ENCODE measurements at regions not wholly inside any gene's neighbourhood (a gene's known extent, or its start where the extent isn't known, plus 50 kb on each side); places are given as distances from the start of the nearest gene placed in this dataset.
"Not testable (repeated sequence)": the region's sequence is repeated elsewhere in the genome, so short reads cannot be mapped to it uniquely, and the experiment has no call there.

GRCh38 chrX:3960952-3961351, 247.5 kb upstream of the PRKX start:
- no peak for DNase-seq
- Histone ChIP-seq H3K4me1 (peaks cover 0 to 5% (median 0%) of the 10 kb centered on the region in 4 donors), H3K4me3 (no peak overlapping the region), H3K36me3 (no peaks in the 10 kb centered on the region), H3K27me3 (no peaks in the 10 kb centered on the region), H3K9me3 (no peaks in the 10 kb centered on the region), H3K27ac (no peak overlapping the region)
- intact Hi-C loops (cut with DNase I; ENCODE audit: low total_unique reads): no loop called here
- no peak for TF ChIP-seq CTCF (IDR thresholded peaks at IDR 0.05)

GRCh38 chrX:3951859-3952258, 238.4 kb upstream of the PRKX start:
- TF ChIP-seq CTCF (IDR thresholded peaks at IDR 0.05): no peak
- no peaks in the 10 kb centered on the region for H3K27me3 ChIP-seq
- intact Hi-C loops (cut with DNase I; ENCODE audit: low total_unique reads): no loop called here

GRCh38 chrX:3950373-3950772, 236.9 kb upstream of the PRKX start:
- H3K27me3 ChIP-seq: no peaks in the 10 kb centered on the region
- no peak overlapping the region for H3K4me3 ChIP-seq
- no peak overlapping the region for H3K27ac ChIP-seq
- intact Hi-C loops (cut with DNase I; ENCODE audit: low total_unique reads): no loop called here
- no peaks in the 10 kb centered on the region for H3K36me3 ChIP-seq
- peaks cover 0 to 7% (median 5%) of the 10 kb centered on the region in 3 donors for H3K9me3 ChIP-seq
- no peaks in the 10 kb centered on the region for H3K4me1 ChIP-seq
- no peak for TF ChIP-seq CTCF (IDR thresholded peaks at IDR 0.05)
- DNase-seq: no peak

More at GRCh38 chrX:3951859-3952258, 238.4 kb upstream of the PRKX start:
- Histone ChIP-seq H3K4me1 (no peaks in the 10 kb centered on the region), H3K27ac (no peak overlapping the region), H3K4me3 (no peak overlapping the region), H3K36me3 (no peaks in the 10 kb centered on the region), H3K9me3 (peaks cover 0 to 7% (median 5%) of the 10 kb centered on the region in 3 donors)
- no peak for DNase-seq

GRCh38 chrX:3943965-3944364, 230.5 kb upstream of the PRKX start:
- Histone ChIP-seq H3K4me3 (no peak overlapping the region), H3K27me3 (no peaks in the 10 kb centered on the region), H3K27ac (no peak overlapping the region), H3K9me3 (no peaks in the 10 kb centered on the region), H3K4me1 (no peaks in the 10 kb centered on the region), H3K36me3 (no peaks in the 10 kb centered on the region)
- no peak for TF ChIP-seq CTCF (IDR thresholded peaks at IDR 0.05)
- intact Hi-C loops (cut with DNase I; ENCODE audit: low total_unique reads): no loop called here
- DNase-seq: no peak

- no peak for TF ChIP-seq CTCF (IDR thresholded peaks at IDR 0.05)
- H3K4me1 ChIP-seq: no peaks in the 10 kb centered on the region
- H3K9me3 ChIP-seq: no peaks in the 10 kb centered on the region
- no peak overlapping the region for H3K27ac ChIP-seq
- DNase-seq: no peak
- intact Hi-C loops (cut with DNase I; ENCODE audit: low total_unique reads): no loop called here
- no peak overlapping the region for H3K4me3 ChIP-seq
- H3K27me3 ChIP-seq: no peaks in the 10 kb centered on the region
- H3K36me3 ChIP-seq: no peaks in the 10 kb centered on the region
Measured at GRCh38 chrX:3940000-3940610, 226.7 kb upstream of the PRKX start.

GRCh38 chrX:3938587-3938986, 225.1 kb upstream of the PRKX start:
- Histone ChIP-seq H3K4me1 (no peaks in the 10 kb centered on the region), H3K9me3 (no peaks in the 10 kb centered on the region), H3K27me3 (no peaks in the 10 kb centered on the region), H3K36me3 (no peaks in the 10 kb centered on the region), H3K4me3 (no peak overlapping the region), H3K27ac (no peak overlapping the region)
- TF ChIP-seq CTCF (IDR thresholded peaks at IDR 0.05): no peak
- no peak for DNase-seq
- intact Hi-C loops (cut with DNase I; ENCODE audit: low total_unique reads): no loop called here

- H3K4me3 ChIP-seq; intact Hi-C loops (cut with DNase I; ENCODE audit: low total_unique reads): not testable (repeated sequence)
Measured at GRCh38 chrX:3935196-3935595, 221.7 kb upstream of the PRKX start.

GRCh38 chrX:3920424-3921017, 207.1 kb upstream of the PRKX start:
- H3K36me3 ChIP-seq; DNase-seq; H3K4me3 ChIP-seq; intact Hi-C loops (cut with DNase I; ENCODE audit: low total_unique reads); H3K27ac ChIP-seq; H3K4me1 ChIP-seq; H3K27me3 ChIP-seq; H3K9me3 ChIP-seq: not testable (repeated sequence)

More at GRCh38 chrX:3935196-3935595, 221.7 kb upstream of the PRKX start:
- not testable (repeated sequence) for H3K9me3 ChIP-seq, H3K36me3 ChIP-seq, DNase-seq, H3K27ac ChIP-seq, H3K4me1 ChIP-seq, H3K27me3 ChIP-seq

All from tibial artery (tissue), 4 donors.